ENCODE measurements at regions not wholly inside any gene's neighbourhood (a gene's known extent, or its start where the extent isn't known, plus 50 kb on each side); places are given as distances from the start of the nearest gene placed in this dataset.

DNA sequence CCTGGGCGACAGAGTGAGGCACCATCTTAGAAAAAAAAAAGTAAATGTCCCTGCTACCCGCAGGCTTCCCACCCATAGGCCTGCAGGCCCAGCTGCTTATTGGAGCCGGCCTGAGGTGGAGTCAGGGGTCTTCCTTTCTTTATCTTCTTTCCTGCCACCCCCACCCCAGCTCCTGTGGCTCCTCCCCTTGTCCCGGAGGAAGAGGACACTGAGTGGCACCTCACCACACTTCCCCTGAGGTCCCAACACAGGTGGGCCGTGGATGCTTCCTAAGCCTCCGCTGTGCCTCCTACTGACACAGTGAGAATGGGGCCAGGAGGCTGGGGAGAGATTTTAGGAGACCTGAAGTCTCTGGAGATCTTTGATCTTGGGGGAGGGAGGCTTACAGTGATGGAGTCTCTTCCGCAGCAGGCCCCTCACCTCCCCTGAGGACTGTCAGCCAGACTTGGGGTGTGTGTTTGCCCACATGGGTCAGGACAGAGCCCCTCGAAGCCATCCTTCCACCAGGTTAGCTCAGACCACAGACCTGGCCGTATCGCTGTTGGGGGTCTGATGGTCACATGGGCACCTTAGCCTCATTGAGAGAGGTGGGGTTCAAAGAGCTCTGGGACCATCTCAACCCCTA is 135.4 kb upstream of the IER5L start:
- no peak for DNase-seq (ENCODE audit: low spot score)
- TF ChIP-seq, protein P1, sequence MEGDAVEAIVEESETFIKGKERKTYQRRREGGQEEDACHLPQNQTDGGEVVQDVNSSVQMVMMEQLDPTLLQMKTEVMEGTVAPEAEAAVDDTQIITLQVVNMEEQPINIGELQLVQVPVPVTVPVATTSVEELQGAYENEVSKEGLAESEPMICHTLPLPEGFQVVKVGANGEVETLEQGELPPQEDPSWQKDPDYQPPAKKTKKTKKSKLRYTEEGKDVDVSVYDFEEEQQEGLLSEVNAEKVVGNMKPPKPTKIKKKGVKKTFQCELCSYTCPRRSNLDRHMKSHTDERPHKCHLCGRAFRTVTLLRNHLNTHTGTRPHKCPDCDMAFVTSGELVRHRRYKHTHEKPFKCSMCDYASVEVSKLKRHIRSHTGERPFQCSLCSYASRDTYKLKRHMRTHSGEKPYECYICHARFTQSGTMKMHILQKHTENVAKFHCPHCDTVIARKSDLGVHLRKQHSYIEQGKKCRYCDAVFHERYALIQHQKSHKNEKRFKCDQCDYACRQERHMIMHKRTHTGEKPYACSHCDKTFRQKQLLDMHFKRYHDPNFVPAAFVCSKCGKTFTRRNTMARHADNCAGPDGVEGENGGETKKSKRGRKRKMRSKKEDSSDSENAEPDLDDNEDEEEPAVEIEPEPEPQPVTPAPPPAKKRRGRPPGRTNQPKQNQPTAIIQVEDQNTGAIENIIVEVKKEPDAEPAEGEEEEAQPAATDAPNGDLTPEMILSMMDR (IDR thresholded peaks at IDR 0.05; ENCODE audit: extremely low read depth, missing control alignments): no peak

DNA sequence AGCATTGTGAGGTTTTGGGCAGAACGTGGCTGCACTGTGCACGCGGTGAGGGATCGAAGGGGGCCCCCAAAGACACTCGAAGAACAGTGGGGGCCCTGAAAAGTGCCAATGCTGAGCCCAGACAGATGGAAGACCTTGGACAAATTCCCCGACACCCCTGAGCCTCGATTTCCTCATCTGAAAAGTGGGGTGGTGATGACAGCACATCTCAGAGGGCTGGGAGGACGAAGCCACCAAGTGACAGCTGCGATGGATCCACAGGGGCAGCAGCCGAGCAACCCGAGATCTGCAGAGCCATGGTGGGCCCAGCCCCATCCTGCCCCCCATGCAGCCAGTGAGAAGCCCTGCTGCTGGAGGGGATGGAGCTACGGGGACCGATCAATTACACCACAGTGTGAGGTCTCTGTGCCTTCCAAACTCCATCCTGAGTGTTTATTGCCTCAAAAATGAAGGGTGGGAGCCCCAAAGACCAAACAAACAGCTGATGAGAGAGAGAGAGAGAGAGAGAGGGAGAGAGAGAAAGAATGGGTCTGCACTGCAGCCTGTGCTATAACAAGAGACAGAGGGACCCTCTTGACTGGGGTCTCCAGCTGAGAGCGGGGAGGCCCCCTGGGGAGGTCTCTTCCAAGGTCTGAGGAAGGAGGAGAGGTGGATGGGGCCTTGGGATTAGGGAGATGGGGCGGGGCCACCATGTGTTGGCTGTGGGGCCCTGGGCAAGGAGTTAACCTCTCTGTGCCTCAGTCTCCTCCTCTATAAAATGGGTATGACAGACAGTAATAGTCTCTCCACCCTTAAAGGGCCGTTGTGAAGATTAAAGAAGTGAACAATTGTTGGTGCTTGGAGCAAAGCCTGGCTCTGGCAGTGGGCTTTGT is 134.4 kb upstream of the IER5L start:
- TF ChIP-seq, protein P1 (IDR thresholded peaks at IDR 0.05; ENCODE audit: extremely low read depth, missing control alignments): no peak
- no peak for DNase-seq (ENCODE audit: low spot score)

GRCh38 chr9:129311643-129312042 is 133.6 kb upstream of the IER5L start:
- no peak for DNase-seq (ENCODE audit: low spot score)
- TF ChIP-seq, protein P1 (IDR thresholded peaks at IDR 0.05; ENCODE audit: extremely low read depth, missing control alignments): no peak

DNA sequence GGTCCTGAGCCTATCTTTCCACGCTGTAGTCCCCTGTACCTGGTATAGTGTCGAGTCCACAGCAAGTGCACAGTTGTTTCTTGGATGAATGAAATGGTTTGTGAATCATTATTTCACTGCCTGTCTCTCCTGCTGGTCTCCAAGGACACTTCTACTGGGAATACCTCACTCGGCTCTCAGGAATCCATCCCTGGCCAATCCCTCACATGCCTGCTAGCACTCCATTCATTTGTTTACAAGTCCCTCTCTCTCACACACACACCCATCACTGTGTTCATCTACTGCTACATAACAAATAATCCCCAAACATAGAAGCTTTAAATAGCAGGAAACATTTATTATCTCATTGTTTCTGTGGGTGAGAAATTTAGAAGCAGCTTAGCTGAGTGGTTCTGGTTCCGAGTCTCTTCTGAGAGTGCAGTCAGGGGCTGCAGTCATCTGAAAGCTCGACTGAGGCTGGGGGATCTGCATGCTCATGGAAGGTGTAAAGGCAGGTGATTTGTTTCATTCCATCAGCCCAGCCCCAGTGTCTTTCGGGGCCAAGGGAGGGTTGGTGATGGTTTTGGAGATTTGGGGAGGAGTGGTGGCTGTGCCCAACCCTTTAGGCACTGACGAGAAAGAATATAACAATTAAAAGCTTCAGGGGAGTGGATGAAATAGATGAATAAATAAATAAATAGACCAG is 132.7 kb upstream of the IER5L start:
- TF ChIP-seq, protein P1 (IDR thresholded peaks at IDR 0.05; ENCODE audit: extremely low read depth, missing control alignments): no peak
- no peak for DNase-seq (ENCODE audit: low spot score)

- no peak for DNase-seq (ENCODE audit: low spot score)
- TF ChIP-seq, protein P1 (IDR thresholded peaks at IDR 0.05; ENCODE audit: extremely low read depth, missing control alignments): no peak
Measured at GRCh38 chr9:129309906-129310305, 131.8 kb upstream of the IER5L start.

DNA sequence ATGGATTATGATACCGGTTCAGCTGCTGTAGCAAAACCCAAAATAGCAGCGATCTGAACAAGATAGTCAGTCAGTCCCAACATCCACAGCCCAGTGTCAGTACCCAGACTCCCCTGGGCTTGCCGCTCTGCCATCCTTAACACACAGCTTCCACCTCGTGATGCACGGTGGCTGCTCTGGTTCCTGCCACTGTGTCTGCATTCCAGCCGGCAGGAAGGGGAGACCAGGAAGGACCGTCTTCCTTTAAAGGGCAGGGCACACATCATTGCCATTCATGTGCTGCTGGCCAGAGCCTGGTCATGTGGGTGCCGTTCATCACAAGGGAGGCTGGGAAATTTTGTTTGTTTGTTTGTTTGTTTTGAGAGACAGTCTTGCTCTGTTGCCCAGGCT is 131.0 kb upstream of the IER5L start:
- TF ChIP-seq, protein P1 (IDR thresholded peaks at IDR 0.05; ENCODE audit: extremely low read depth, missing control alignments): no peak
- no peak for DNase-seq (ENCODE audit: low spot score)

Measured in GM20000 (cell line).